Astrocyte (in vitro differentiated cells and primary cell): ENCODE measurements at regions not wholly inside any gene's neighbourhood (a gene's known extent, or its start where the extent isn't known, plus 50 kb on each side); places are given as distances from the start of the nearest gene placed in this dataset.

Experiments
- DNase-seq: peaks from one replicate; pipeline ENCODE4 v3.0.0-alpha.2; 2010; ENCODE audit warnings: low read depth
- FAIRE-seq: peaks from 2 replicates; lab custom pipeline; 2011; peaks lifted over from hg19 to GRCh38; lab: Jason Lieb, UNC
- H2AFZ ChIP-seq: 2 replicates; pipeline ENCODE4 v1.6.0; 2012; ENCODE audit warnings: low read depth, low read length, inconsistent platforms
- H3K27ac ChIP-seq: 2 replicates; pipeline ENCODE4 v1.5.1; 2011; ENCODE audit warnings: low read depth, low read length, inconsistent platforms
- H3K27me3 ChIP-seq: 2 replicates; pipeline ENCODE4 v1.6.0; 2011; ENCODE audit warnings: low read length, inconsistent platforms; ENCODE audit not compliant: insufficient read depth
- H3K36me3 ChIP-seq: 2 replicates; pipeline ENCODE4 v1.5.1; 2011; ENCODE audit warnings: low read length, inconsistent platforms; ENCODE audit not compliant: insufficient read depth
- H3K4me1 ChIP-seq: 2 replicates; pipeline ENCODE4 v1.5.1; 2011; ENCODE audit warnings: low read length, inconsistent platforms; ENCODE audit not compliant: insufficient read depth
- H3K4me2 ChIP-seq: 2 replicates; pipeline ENCODE4 v1.6.0; 2012; ENCODE audit warnings: low read length, inconsistent platforms
- H3K4me3 ChIP-seq: 2 replicates; pipeline ENCODE4 v1.5.1; 2011; ENCODE audit warnings: low read depth, mild to moderate bottlenecking, low read length, inconsistent platforms; ENCODE audit not compliant: insufficient read depth
- H3K79me2 ChIP-seq: 2 replicates; pipeline ENCODE4 v1.6.0; 2012; ENCODE audit warnings: mild to moderate bottlenecking, low read length, inconsistent platforms; ENCODE audit not compliant: insufficient read depth
- H3K9ac ChIP-seq: 2 replicates; pipeline ENCODE4 v1.6.0; 2012; ENCODE audit warnings: mild to moderate bottlenecking, low read length, inconsistent platforms
- H3K9me3 ChIP-seq: 2 replicates; pipeline ENCODE4 v1.5.1; 2012; ENCODE audit warnings: low read depth, mild to moderate bottlenecking, low read length, inconsistent platforms; ENCODE audit not compliant: insufficient read depth
- H4K20me1 ChIP-seq: 2 replicates; pipeline ENCODE4 v1.6.0; 2012; ENCODE audit warnings: low read length, inconsistent platforms; ENCODE audit not compliant: insufficient read depth
- H3K27ac Mint-ChIP-seq: one replicate; pipeline ENCODE4 v1.8.0; 2021; ENCODE audit warnings: mild to moderate bottlenecking, mixed read lengths; ENCODE audit not compliant: unreplicated experiment
- H3K27me3 Mint-ChIP-seq: one replicate; pipeline ENCODE4 v1.8.0; 2021; ENCODE audit warnings: low read depth, mixed read lengths; ENCODE audit not compliant: unreplicated experiment
- H3K36me3 Mint-ChIP-seq: one replicate; pipeline ENCODE4 v1.8.0; 2021; ENCODE audit warnings: low read depth, mixed read lengths; ENCODE audit not compliant: unreplicated experiment
- H3K4me1 Mint-ChIP-seq: one replicate; pipeline ENCODE4 v1.8.0; 2021; ENCODE audit warnings: low read depth, mixed read lengths; ENCODE audit not compliant: unreplicated experiment
- H3K4me3 Mint-ChIP-seq: one replicate; pipeline ENCODE4 v1.8.0; 2021; ENCODE audit warnings: mild to moderate bottlenecking, moderate library complexity, mixed read lengths; ENCODE audit not compliant: unreplicated experiment
- H3K9me3 Mint-ChIP-seq: one replicate; pipeline ENCODE4 v1.8.0; 2021; ENCODE audit warnings: mild to moderate bottlenecking, mixed read lengths; ENCODE audit not compliant: unreplicated experiment
- EZH2 ChIP-seq: IDR thresholded peaks from 2 replicates; pipeline ENCODE4 v1.6.1; 2012; ENCODE audit warnings: mild to moderate bottlenecking, low read length, inconsistent platforms; ENCODE audit not compliant: insufficient read depth
- TF ChIP-seq, protein P1 (sequence below): IDR thresholded peaks from 2 replicates; pipeline ENCODE4 v1.5.1; 2011; ENCODE audit warnings: low read depth, mild to moderate bottlenecking, inconsistent platforms, low read length, moderate library complexity; ENCODE audit not compliant: insufficient read depth

DNA sequence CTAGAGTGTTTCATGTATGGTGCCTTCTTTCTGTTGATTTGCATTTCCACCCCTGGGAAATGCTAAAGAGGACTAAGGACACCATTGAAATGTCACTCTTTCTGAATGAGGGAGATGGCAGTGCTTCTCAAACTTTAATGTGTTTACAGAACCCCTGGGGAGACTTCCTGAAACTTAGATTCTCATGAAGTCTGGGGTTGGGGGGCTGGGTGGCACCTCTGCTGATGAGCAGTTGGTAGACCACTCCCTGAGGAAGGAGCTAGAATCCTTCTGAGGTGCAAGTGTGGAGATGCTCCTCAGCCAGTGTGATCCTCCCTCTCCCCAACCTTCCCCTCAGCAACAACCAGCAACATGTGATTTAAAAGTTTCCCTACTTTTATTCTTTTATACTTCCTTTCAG, 546.8 kb downstream of the LRRC70 start:
- H2AFZ ChIP-seq = no peak overlapping the region
- no peak overlapping the region for H3K4me3 ChIP-seq
- no peaks in the 10 kb centered on the region for H3K9me3 ChIP-seq
- H3K27ac Mint-ChIP-seq = no peak overlapping the region
- H3K79me2 ChIP-seq = no peaks in the 10 kb centered on the region
- no peaks in the 10 kb centered on the region for H3K36me3 Mint-ChIP-seq
- H3K27me3 Mint-ChIP-seq = no peaks in the 10 kb centered on the region
- H3K9me3 Mint-ChIP-seq = no peaks in the 10 kb centered on the region
- H4K20me1 ChIP-seq = no peaks in the 10 kb centered on the region
- FAIRE-seq (no peak), DNase-seq (no peak)
- H3K36me3 ChIP-seq = no peaks in the 10 kb centered on the region
- no peak overlapping the region for H3K4me2 ChIP-seq
- peaks cover 14% of the 10 kb centered on the region for H3K4me1 ChIP-seq
- H3K4me3 Mint-ChIP-seq = no peak overlapping the region
- H3K27me3 ChIP-seq = no peaks in the 10 kb centered on the region
- H3K4me1 Mint-ChIP-seq = peaks cover 38% of the 10 kb centered on the region
- TF ChIP-seq, protein P1, sequence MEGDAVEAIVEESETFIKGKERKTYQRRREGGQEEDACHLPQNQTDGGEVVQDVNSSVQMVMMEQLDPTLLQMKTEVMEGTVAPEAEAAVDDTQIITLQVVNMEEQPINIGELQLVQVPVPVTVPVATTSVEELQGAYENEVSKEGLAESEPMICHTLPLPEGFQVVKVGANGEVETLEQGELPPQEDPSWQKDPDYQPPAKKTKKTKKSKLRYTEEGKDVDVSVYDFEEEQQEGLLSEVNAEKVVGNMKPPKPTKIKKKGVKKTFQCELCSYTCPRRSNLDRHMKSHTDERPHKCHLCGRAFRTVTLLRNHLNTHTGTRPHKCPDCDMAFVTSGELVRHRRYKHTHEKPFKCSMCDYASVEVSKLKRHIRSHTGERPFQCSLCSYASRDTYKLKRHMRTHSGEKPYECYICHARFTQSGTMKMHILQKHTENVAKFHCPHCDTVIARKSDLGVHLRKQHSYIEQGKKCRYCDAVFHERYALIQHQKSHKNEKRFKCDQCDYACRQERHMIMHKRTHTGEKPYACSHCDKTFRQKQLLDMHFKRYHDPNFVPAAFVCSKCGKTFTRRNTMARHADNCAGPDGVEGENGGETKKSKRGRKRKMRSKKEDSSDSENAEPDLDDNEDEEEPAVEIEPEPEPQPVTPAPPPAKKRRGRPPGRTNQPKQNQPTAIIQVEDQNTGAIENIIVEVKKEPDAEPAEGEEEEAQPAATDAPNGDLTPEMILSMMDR = no peak
- TF ChIP-seq EZH2 = no peak
- no peak overlapping the region for H3K27ac ChIP-seq
- H3K9ac ChIP-seq = no peak overlapping the region

DNA sequence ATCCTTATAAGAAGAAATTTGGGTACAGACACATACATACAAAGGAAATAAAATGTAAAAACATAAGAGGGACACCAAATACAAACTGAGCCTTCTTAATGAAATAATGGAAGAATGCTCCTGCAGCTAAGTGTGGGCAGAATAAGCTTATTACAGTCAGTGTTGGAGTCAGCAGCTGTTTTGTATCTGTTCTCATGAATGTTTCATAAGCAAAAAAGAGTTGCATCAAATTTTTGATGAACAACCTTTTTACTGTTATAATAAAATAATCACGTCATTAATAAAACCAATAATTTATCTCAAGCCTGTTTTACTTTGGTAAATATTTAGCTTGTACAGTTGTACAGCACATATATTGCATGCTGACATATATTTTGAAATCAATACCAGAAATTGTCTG, 545.6 kb downstream of the LRRC70 start:
- no peaks in the 10 kb centered on the region for H4K20me1 ChIP-seq
- no peaks in the 10 kb centered on the region for H3K79me2 ChIP-seq
- no peak overlapping the region for H3K4me3 ChIP-seq
- H3K4me2 ChIP-seq = no peak overlapping the region
- Mint-ChIP-seq H3K4me3 (no peak overlapping the region), H3K36me3 (no peaks in the 10 kb centered on the region), H3K27ac (no peak overlapping the region), H3K4me1 (peaks cover 41% of the 10 kb centered on the region), H3K27me3 (no peaks in the 10 kb centered on the region), H3K9me3 (no peaks in the 10 kb centered on the region)
- FAIRE-seq = no peak
- no peaks in the 10 kb centered on the region for H3K9me3 ChIP-seq
- no peaks in the 10 kb centered on the region for H3K27me3 ChIP-seq
- H3K27ac ChIP-seq = no peak overlapping the region
- H2AFZ ChIP-seq = no peak overlapping the region
- TF ChIP-seq EZH2 = no peak
- TF ChIP-seq, protein P1 = no peak
- no peak overlapping the region for H3K9ac ChIP-seq
- H3K4me1 ChIP-seq = peaks cover 14% of the 10 kb centered on the region
- DNase-seq = no peak
- H3K36me3 ChIP-seq = no peaks in the 10 kb centered on the region

DNA sequence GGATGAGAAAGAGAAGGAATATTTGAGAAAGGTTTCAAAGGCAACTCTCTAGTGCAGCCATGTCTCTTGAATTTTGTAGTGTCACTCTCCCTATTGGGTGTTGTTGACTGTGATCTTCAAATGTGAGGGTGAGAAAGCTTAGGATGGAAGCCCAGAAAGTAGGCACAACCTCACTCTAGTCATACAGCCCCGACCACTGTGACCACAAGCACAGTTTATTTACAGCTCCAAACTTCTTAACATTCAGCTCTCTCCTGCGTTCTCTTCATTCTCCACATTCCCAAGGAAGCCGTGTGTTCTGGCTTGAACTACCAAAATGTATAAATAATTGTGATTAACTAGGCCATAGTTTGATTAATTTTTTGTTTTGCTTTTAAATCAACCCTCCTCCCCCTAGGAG, 542.9 kb downstream of the LRRC70 start:
- Mint-ChIP-seq H3K27ac (no peak overlapping the region), H3K36me3 (no peaks in the 10 kb centered on the region)
- H2AFZ ChIP-seq = no peak overlapping the region

More for the DNA sequence above, 542.9 kb downstream of the LRRC70 start:
- Histone ChIP-seq H3K4me3 (no peak overlapping the region), H3K36me3 (no peaks in the 10 kb centered on the region), H3K27me3 (no peaks in the 10 kb centered on the region), H3K9me3 (no peaks in the 10 kb centered on the region), H3K4me2 (no peak overlapping the region), H3K79me2 (no peaks in the 10 kb centered on the region), H4K20me1 (no peaks in the 10 kb centered on the region), H3K9ac (no peak overlapping the region), H3K4me1 (peaks cover 4% of the 10 kb centered on the region), H3K27ac (no peak overlapping the region)
- FAIRE-seq = no peak
- Mint-ChIP-seq H3K4me1 (peaks cover 24% of the 10 kb centered on the region), H3K27me3 (no peaks in the 10 kb centered on the region), H3K9me3 (no peaks in the 10 kb centered on the region), H3K4me3 (no peak overlapping the region)
- TF ChIP-seq, protein P1 = no peak
- TF ChIP-seq EZH2 = no peak
- DNase-seq = peak; percentile 6
